CD4-positive, alpha-beta memory T cell (primary cell): ENCODE measurements at regions not wholly inside any gene's neighbourhood (a gene's known extent, or its start where the extent isn't known, plus 50 kb on each side); places are given as distances from the start of the nearest gene placed in this dataset.
"Not testable (repeated sequence)": the region's sequence is repeated elsewhere in the genome, so short reads cannot be mapped to it uniquely, and the experiment has no call there.

Source experiments
- CTCF ChIA-PET: fragments of 350-600 bp; sonication (Branson Sonifier 250); formaldehyde crosslinking; loops from one replicate; lab custom pipeline; 2021; ENCODE audit warnings: inconsistent platforms; ENCODE audit not compliant: partially characterized antibody; lab: Charles Lee
- POLR2A ChIA-PET: fragments of 350-600 bp; sonication (Branson Sonifier 250); formaldehyde crosslinking; loops from one replicate; lab custom pipeline; 2021; ENCODE audit not compliant: partially characterized antibody; lab: Charles Lee
- DNase-seq, 5 donors: peaks; one replicate each; pipeline versions ENCODE4 v3.0.0 to v3.0.0-alpha.2; 2020 to 2022; ENCODE audit warnings: mixed read lengths in 1 of 5
- H3K27ac ChIP-seq: one replicate; pipeline ENCODE4 v1.7.0; 2013; ENCODE audit warnings: low read depth, low read length
- H3K27me3 ChIP-seq: 2 replicates; pipeline ENCODE4 v1.7.0; 2013; ENCODE audit warnings: mild to moderate bottlenecking, low read length, moderate library complexity; ENCODE audit not compliant: insufficient read depth
- H3K36me3 ChIP-seq: 2 replicates; pipeline ENCODE4 v1.7.0; 2013; ENCODE audit warnings: mild to moderate bottlenecking, low read length, moderate library complexity; ENCODE audit not compliant: insufficient read depth
- H3K4me1 ChIP-seq: 2 replicates; pipeline ENCODE4 v1.7.0; 2013; ENCODE audit warnings: mild to moderate bottlenecking, low read length, moderate library complexity; ENCODE audit not compliant: insufficient read depth
- H3K4me3 ChIP-seq, 2 donors: one replicate each; pipeline ENCODE4 v1.7.0; 2013; ENCODE audit warnings: low read length in 2 of 2, mild to moderate bottlenecking in 1 of 2
- H3K9me3 ChIP-seq, 2 donors: one replicate each; pipeline ENCODE4 v1.7.0; 2013; ENCODE audit warnings: low read length in 2 of 2, control low read depth in 1 of 2; ENCODE audit not compliant: control insufficient read depth in 1 of 2
- H3K27ac Mint-ChIP-seq, 7 donors: one replicate each; pipeline ENCODE4 v1.8.0; 2020 to 2021; ENCODE audit warnings: mixed read lengths in 7 of 7, mild to moderate bottlenecking in 6 of 7, inconsistent platforms in 3 of 7, moderate library complexity in 3 of 7
- H3K27me3 Mint-ChIP-seq, 2 donors: one replicate each; pipeline ENCODE4 v1.8.0; 2020 to 2021; ENCODE audit warnings: mixed read lengths in 2 of 2
- H3K36me3 Mint-ChIP-seq, 2 donors: one replicate each; pipeline ENCODE4 v1.8.0; 2020 to 2021; ENCODE audit warnings: mixed read lengths in 2 of 2, inconsistent platforms in 1 of 2, mild to moderate bottlenecking in 1 of 2
- H3K4me1 Mint-ChIP-seq, 4 donors: one replicate each; pipeline ENCODE4 v1.8.0; 2020 to 2021; ENCODE audit warnings: mixed read lengths in 4 of 4, mild to moderate bottlenecking in 1 of 4
- H3K4me3 Mint-ChIP-seq, 8 donors: one replicate each; pipeline ENCODE4 v1.8.0; 2020 to 2021; ENCODE audit warnings: mixed read lengths in 8 of 8, mild to moderate bottlenecking in 7 of 8, moderate library complexity in 6 of 8, inconsistent platforms in 3 of 8
- H3K9me3 Mint-ChIP-seq, 8 donors: one replicate each; pipeline ENCODE4 v1.8.0; 2020 to 2021; ENCODE audit warnings: mixed read lengths in 8 of 8, mild to moderate bottlenecking in 5 of 8, inconsistent platforms in 3 of 8, moderate library complexity in 1 of 8
- intact Hi-C: fragments of 100-400 bp; cut with micrococcal nuclease; formaldehyde crosslinking; loops from one replicate; pipeline ENCODE4 v1.15.1; 2023

- Histone ChIP-seq H3K27me3 (no peaks in the 10 kb centered on the region), H3K9me3 (no peaks in the 10 kb centered on the region), H3K27ac (no peak overlapping the region), H3K4me3 (no peak overlapping the region), H3K4me1 (no peaks in the 10 kb centered on the region), H3K36me3 (no peaks in the 10 kb centered on the region)
- Mint-ChIP-seq H3K4me1 (no peaks in the 10 kb centered on the region), H3K9me3 (peaks cover under 1 to 11% (median 3%) of the 10 kb centered on the region in 8 donors), H3K4me3 (no peak overlapping the region), H3K36me3 (no peaks in the 10 kb centered on the region), H3K27me3 (no peaks in the 10 kb centered on the region), H3K27ac (no peak overlapping the region)
- no peak for DNase-seq
- ChIA-PET POLR2A (no interaction called here), CTCF (no interaction called here)
- intact Hi-C loops: no loop called here
Measured at GRCh38 chr9:108264093-108264492, 591.7 kb downstream of the ACTL7B start.

GRCh38 chr9:108262836-108263235 lies 593.0 kb downstream of the ACTL7B start:
- intact Hi-C loops: no loop called here
- H3K27me3 Mint-ChIP-seq: no peaks in the 10 kb centered on the region
- H3K4me3 Mint-ChIP-seq: no peak overlapping the region
- no peak overlapping the region for H3K27ac Mint-ChIP-seq
- no peak overlapping the region for H3K4me3 ChIP-seq
- no peaks in the 10 kb centered on the region for H3K36me3 ChIP-seq
- no peaks in the 10 kb centered on the region for H3K27me3 ChIP-seq
- POLR2A ChIA-PET: no interaction called here
- no peaks in the 10 kb centered on the region for H3K9me3 ChIP-seq
- no peak for DNase-seq
- peaks cover 0 to 8% (median 3%) of the 10 kb centered on the region in 8 donors for H3K9me3 Mint-ChIP-seq
- no peaks in the 10 kb centered on the region for H3K36me3 Mint-ChIP-seq
- no peak overlapping the region for H3K27ac ChIP-seq
- CTCF ChIA-PET: no interaction called here
- no peaks in the 10 kb centered on the region for H3K4me1 ChIP-seq
- H3K4me1 Mint-ChIP-seq: no peaks in the 10 kb centered on the region

- Histone ChIP-seq H3K4me1 (no peaks in the 10 kb centered on the region), H3K27ac (no peak overlapping the region), H3K9me3 (no peaks in the 10 kb centered on the region), H3K36me3 (no peaks in the 10 kb centered on the region), H3K4me3 (no peak overlapping the region), H3K27me3 (no peaks in the 10 kb centered on the region)
- no peak for DNase-seq
- Mint-ChIP-seq H3K36me3 (no peaks in the 10 kb centered on the region), H3K27ac (no peak overlapping the region), H3K27me3 (no peaks in the 10 kb centered on the region), H3K4me1 (no peaks in the 10 kb centered on the region), H3K9me3 (peaks cover 0 to 6% (median 1%) of the 10 kb centered on the region in 8 donors), H3K4me3 (no peak overlapping the region)
- POLR2A ChIA-PET: no interaction called here
- CTCF ChIA-PET: no interaction called here
- intact Hi-C loops: no loop called here
Measured at GRCh38 chr9:108259917-108260675, 595.7 kb downstream of the ACTL7B start.

- Mint-ChIP-seq H3K36me3 (no peaks in the 10 kb centered on the region), H3K9me3 (peaks cover 0 to 6% (median 2%) of the 10 kb centered on the region in 8 donors), H3K4me3 (no peak overlapping the region), H3K27ac (no peak overlapping the region), H3K4me1 (no peaks in the 10 kb centered on the region), H3K27me3 (no peaks in the 10 kb centered on the region)
- no peaks in the 10 kb centered on the region for H3K27me3 ChIP-seq
- POLR2A ChIA-PET: no interaction called here
- CTCF ChIA-PET: no interaction called here
- intact Hi-C loops: no loop called here
- H3K4me3 ChIP-seq: no peak overlapping the region
- no peaks in the 10 kb centered on the region for H3K36me3 ChIP-seq
- H3K4me1 ChIP-seq: no peaks in the 10 kb centered on the region
- no peak overlapping the region for H3K27ac ChIP-seq
- no peaks in the 10 kb centered on the region for H3K9me3 ChIP-seq
- DNase-seq: no peak
Measured at GRCh38 chr9:108258640-108259039, 597.1 kb downstream of the ACTL7B start.

GRCh38 chr9:108257382-108257781 lies 598.4 kb downstream of the ACTL7B start:
- Mint-ChIP-seq H3K4me1 (no peaks in the 10 kb centered on the region), H3K9me3 (peaks cover 0 to 6% (median 1%) of the 10 kb centered on the region in 8 donors), H3K27me3 (no peaks in the 10 kb centered on the region), H3K36me3 (no peaks in the 10 kb centered on the region), H3K27ac (no peak overlapping the region), H3K4me3 (no peak overlapping the region)
- CTCF ChIA-PET: no interaction called here
- POLR2A ChIA-PET: no interaction called here
- intact Hi-C loops: no loop called here
- no peaks in the 10 kb centered on the region for H3K27me3 ChIP-seq
- no peak overlapping the region for H3K4me3 ChIP-seq
- no peaks in the 10 kb centered on the region for H3K36me3 ChIP-seq
- H3K27ac ChIP-seq: no peak overlapping the region
- no peaks in the 10 kb centered on the region for H3K4me1 ChIP-seq
- no peak for DNase-seq
- no peaks in the 10 kb centered on the region for H3K9me3 ChIP-seq

GRCh38 chr9:108254236-108254635 lies 601.5 kb downstream of the ACTL7B start:
- CTCF ChIA-PET: no interaction called here
- no peak overlapping the region for H3K27ac Mint-ChIP-seq
- Histone ChIP-seq H3K4me3 (no peak overlapping the region), H3K27ac (no peak overlapping the region), H3K4me1 (no peaks in the 10 kb centered on the region), H3K27me3 (no peaks in the 10 kb centered on the region), H3K36me3 (no peaks in the 10 kb centered on the region), H3K9me3 (no peaks in the 10 kb centered on the region)
- H3K4me3 Mint-ChIP-seq: no peak overlapping the region
- peaks cover 0 to 6% (median 1%) of the 10 kb centered on the region in 8 donors for H3K9me3 Mint-ChIP-seq
- POLR2A ChIA-PET: no interaction called here
- H3K36me3 Mint-ChIP-seq: no peaks in the 10 kb centered on the region
- H3K4me1 Mint-ChIP-seq: no peaks in the 10 kb centered on the region
- intact Hi-C loops: no loop called here
- DNase-seq: no peak
- H3K27me3 Mint-ChIP-seq: no peaks in the 10 kb centered on the region

GRCh38 chr9:108247391-108247790 lies 608.4 kb downstream of the ACTL7B start:
- H3K27ac ChIP-seq, H3K27ac Mint-ChIP-seq, H3K27me3 ChIP-seq, H3K4me3 ChIP-seq, H3K27me3 Mint-ChIP-seq, intact Hi-C loops, H3K9me3 ChIP-seq, POLR2A ChIA-PET, H3K4me3 Mint-ChIP-seq, H3K9me3 Mint-ChIP-seq, H3K4me1 ChIP-seq, H3K36me3 ChIP-seq, DNase-seq, CTCF ChIA-PET, H3K4me1 Mint-ChIP-seq, H3K36me3 Mint-ChIP-seq: not testable (repeated sequence)
